GM12875 (cell line): ENCODE measurements at regions not wholly inside any gene's neighbourhood (a gene's known extent, or its start where the extent isn't known, plus 50 kb on each side); places are given as distances from the start of the nearest gene placed in this dataset.

Experiments
- H3K4me3 ChIP-seq: one replicate; pipeline ENCODE4 v1.5.1; 2011; ENCODE audit warnings: low read depth, low read length, control low read depth
- TF ChIP-seq, protein P1 (sequence below): IDR thresholded peaks from 2 replicates; pipeline ENCODE4 v1.5.1; 2011; ENCODE audit warnings: low read depth, mild to moderate bottlenecking, control low read depth, inconsistent platforms, low read length, moderate library complexity, borderline replicate concordance; ENCODE audit not compliant: insufficient read depth

DNA sequence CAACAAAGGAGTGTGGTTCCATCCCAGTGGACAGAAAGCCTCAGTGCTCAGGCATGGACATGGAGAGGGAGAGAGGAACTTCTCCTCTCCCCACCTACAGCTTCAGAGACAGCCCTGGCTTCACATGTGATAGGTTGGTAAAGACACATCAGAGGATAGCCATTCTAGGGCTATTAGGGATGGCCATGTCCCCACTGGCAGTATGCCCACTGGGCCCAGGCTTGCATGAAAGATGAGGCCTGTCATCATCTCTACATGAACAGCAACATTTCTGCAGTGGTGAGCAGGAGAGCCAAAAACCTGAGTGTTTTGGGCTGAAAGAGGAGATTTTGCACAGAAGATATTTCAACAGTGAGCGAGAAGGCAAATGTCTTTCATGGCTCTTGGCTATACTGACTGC, 517.2 kb downstream of the NR4A2 start:
- H3K4me3 ChIP-seq, result no peak overlapping the region
- TF ChIP-seq, protein P1, sequence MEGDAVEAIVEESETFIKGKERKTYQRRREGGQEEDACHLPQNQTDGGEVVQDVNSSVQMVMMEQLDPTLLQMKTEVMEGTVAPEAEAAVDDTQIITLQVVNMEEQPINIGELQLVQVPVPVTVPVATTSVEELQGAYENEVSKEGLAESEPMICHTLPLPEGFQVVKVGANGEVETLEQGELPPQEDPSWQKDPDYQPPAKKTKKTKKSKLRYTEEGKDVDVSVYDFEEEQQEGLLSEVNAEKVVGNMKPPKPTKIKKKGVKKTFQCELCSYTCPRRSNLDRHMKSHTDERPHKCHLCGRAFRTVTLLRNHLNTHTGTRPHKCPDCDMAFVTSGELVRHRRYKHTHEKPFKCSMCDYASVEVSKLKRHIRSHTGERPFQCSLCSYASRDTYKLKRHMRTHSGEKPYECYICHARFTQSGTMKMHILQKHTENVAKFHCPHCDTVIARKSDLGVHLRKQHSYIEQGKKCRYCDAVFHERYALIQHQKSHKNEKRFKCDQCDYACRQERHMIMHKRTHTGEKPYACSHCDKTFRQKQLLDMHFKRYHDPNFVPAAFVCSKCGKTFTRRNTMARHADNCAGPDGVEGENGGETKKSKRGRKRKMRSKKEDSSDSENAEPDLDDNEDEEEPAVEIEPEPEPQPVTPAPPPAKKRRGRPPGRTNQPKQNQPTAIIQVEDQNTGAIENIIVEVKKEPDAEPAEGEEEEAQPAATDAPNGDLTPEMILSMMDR, result no peak

DNA sequence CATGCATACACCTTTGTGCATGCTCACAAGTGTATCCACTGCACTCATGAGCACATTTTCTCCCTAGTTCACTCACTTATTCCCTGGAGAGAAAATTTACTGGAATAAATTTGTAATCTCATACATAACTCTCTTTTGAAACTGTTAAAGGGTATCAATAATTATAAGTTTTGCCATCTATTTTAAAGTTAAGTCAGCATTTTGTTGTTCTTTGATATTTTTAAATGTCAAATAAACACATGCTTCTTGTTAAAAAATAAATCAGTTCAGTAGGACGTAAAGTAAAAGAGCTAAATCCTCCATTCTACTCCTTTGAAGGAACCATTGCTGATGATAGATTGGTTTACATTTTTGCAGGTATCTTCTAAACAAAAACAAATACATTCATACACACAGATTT, 522.1 kb downstream of the NR4A2 start:
- H3K4me3 ChIP-seq, result no peak overlapping the region
- TF ChIP-seq, protein P1, result no peak

DNA sequence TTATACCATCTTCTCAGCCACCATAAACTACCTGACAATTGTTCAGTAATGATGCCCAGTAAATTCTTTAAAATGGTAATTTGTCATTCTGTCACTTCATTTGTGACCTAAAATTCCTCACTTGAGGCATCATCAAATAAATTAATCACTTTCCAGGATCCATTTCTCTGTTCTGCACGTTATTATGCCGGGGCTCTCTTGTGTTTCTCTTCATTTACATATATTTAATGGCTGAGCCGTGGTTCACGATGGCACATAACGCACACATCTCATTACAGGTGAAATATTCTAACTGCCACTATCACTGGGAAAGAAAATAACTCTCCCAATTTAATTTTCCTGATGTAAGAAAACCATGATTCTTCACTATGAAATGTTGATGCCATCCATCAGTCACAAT, 529.6 kb downstream of the NR4A2 start:
- H3K4me3 ChIP-seq, result no peak overlapping the region

DNA sequence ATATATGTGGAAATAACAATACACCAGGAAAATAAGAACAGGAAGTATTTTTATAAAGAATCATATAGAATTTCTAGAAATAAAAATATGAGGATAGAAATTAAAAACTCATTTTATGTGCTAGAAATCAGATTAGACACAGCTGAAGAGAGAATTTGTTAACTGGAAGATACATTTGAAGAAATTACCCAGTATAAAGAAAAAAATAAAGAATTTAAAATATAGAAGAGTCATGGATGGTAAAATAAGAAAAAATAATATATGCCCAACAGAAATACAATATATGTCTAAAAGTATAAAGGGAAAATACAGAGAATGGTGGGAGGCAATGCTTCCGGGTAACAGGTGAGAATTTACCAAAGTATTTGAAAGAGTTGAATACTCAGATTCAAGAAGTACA, 539.9 kb downstream of the NR4A2 start:
- TF ChIP-seq, protein P1, result no peak
- no peak overlapping the region for H3K4me3 ChIP-seq

More for the DNA sequence above, 529.6 kb downstream of the NR4A2 start:
- TF ChIP-seq, protein P1, result no peak

DNA sequence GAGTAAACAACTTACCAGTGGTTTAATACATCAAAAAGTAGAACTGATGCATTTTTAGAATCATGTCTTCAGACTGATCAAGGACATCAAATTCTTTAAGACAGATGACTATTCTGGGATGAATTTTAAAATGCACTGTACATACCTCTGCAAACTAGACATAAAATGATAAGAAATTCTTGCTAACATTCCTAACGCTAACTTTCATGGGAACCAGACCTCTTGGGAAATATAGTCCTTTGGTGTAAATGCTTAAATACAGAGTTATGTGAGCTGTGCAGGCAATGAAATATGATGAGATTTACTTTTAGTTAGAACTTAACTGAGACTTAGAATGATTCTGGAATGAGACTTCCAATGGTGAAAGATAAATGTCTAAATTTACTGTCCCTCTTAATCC, 562.0 kb downstream of the NR4A2 start:
- H3K4me3 ChIP-seq, result no peak overlapping the region
- TF ChIP-seq, protein P1, result no peak

DNA sequence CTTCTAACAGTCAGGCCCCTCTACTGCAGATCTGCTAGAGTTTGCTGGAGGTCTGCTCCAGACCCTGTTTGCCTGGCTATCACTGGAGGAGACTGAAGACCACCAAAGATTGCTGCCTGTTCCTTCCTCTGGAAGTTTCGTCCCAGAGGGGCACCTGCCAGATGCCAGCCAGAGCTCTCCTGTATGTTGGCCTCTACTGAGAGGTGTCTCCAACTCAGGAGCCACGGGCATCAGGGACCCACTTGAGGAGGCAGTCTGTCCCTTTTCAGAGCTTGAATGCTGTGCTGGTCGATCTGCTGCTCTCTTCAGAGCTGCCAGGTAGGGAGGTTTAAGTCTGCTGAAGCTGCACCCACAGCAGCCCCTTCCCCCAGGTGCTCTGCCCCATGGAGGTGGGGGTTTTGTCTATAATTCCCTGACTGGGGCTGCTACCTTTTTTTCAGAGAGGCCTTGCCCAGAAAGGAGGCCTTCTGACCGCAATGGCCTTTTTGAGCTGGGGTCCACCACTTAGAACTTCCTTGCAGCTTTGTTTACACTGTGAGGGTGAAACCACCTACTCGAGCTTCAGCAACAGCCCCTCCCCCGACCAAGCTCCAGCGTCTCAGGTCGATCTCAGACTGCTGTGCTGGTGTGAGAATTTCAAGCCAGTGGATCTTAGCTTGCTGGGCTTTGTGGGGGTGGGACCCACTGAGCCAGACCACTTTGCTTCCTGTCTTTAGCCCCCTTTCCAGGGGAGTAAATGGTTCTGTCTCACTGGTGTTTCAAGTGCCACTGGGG, 566.0 kb downstream of the NR4A2 start:
- TF ChIP-seq, protein P1, result no peak
- H3K4me3 ChIP-seq, result no peak overlapping the region

DNA sequence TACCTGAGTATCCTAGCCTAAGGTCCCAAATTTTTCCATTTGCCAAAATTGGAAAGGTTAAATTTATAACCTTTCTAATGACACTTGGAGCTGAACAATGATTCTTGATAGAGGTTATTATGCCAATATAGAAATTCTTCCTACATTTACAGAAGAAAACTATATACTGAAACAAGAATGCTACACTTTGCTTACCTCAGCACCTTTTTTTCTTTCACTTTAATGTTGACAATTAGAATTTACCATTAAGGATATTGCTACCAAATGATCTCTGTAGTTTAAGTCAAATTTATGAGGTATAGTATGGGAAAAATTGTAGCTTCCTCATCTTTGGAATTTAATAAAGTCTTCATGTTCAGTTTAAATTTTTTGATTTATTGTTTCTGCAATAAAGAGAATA, 577.0 kb downstream of the NR4A2 start:
- no peak overlapping the region for H3K4me3 ChIP-seq
- TF ChIP-seq, protein P1, result no peak
